ENCODE measurements at regions not wholly inside any gene's neighbourhood (a gene's known extent, or its start where the extent isn't known, plus 50 kb on each side); places are given as distances from the start of the nearest gene placed in this dataset.
"Not testable (repeated sequence)": the region's sequence is repeated elsewhere in the genome, so short reads cannot be mapped to it uniquely, and the experiment has no call there.

GRCh38 chr3:31197941-31198340, 303.5 kb upstream of the GADL1 start:
- Histone ChIP-seq H3K4me1 (ENCODE audit: insufficient read depth, low read length) (no peaks in the 10 kb centered on the region), H3K9me3 (ENCODE audit: low read depth, low read length) (no peaks in the 10 kb centered on the region), H3K27me3 (ENCODE audit: insufficient read depth, low read length) (no peaks in the 10 kb centered on the region), H3K4me3 (ENCODE audit: low read length) (no peak overlapping the region)

- Histone ChIP-seq H3K4me3 (ENCODE audit: low read length) (no peak overlapping the region), H3K9me3 (ENCODE audit: low read depth, low read length) (no peaks in the 10 kb centered on the region), H3K4me1 (ENCODE audit: insufficient read depth, low read length) (no peaks in the 10 kb centered on the region), H3K27me3 (ENCODE audit: insufficient read depth, low read length) (no peaks in the 10 kb centered on the region)
These were observed 304.4 kb upstream of the GADL1 start for GRCh38 chr3:31198890-31199289.

- Histone ChIP-seq H3K27me3 (ENCODE audit: insufficient read depth, low read length) (no peaks in the 10 kb centered on the region), H3K4me1 (ENCODE audit: insufficient read depth, low read length) (no peaks in the 10 kb centered on the region), H3K9me3 (ENCODE audit: low read depth, low read length) (no peaks in the 10 kb centered on the region), H3K4me3 (ENCODE audit: low read length) (no peak overlapping the region)
These were observed 309.7 kb upstream of the GADL1 start for GRCh38 chr3:31203960-31204795.

- not testable (repeated sequence) for H3K4me3 ChIP-seq (ENCODE audit: low read length); H3K9me3 ChIP-seq (ENCODE audit: low read depth, low read length); H3K27me3 ChIP-seq (ENCODE audit: insufficient read depth, low read length); H3K4me1 ChIP-seq (ENCODE audit: insufficient read depth, low read length)
These were observed 310.3 kb upstream of the GADL1 start for GRCh38 chr3:31204796-31205056.

GRCh38 chr3:31210068-31210645, 315.7 kb upstream of the GADL1 start:
- H3K4me3 ChIP-seq (ENCODE audit: low read length), result no peak overlapping the region
- no peaks in the 10 kb centered on the region for H3K9me3 ChIP-seq (ENCODE audit: low read depth, low read length)
- H3K4me1 ChIP-seq (ENCODE audit: insufficient read depth, low read length), result peaks cover 44% of the 10 kb centered on the region
- H3K27me3 ChIP-seq (ENCODE audit: insufficient read depth, low read length), result no peaks in the 10 kb centered on the region

GRCh38 chr3:31213869-31214486, 318.7 kb upstream of the STT3B start:
- Histone ChIP-seq H3K27me3 (ENCODE audit: insufficient read depth, low read length) (no peaks in the 10 kb centered on the region), H3K4me3 (ENCODE audit: low read length) (no peak overlapping the region), H3K4me1 (ENCODE audit: insufficient read depth, low read length) (peaks cover 46% of the 10 kb centered on the region)

GRCh38 chr3:31218082-31218481, 314.6 kb upstream of the STT3B start:
- Histone ChIP-seq H3K9me3 (ENCODE audit: low read depth, low read length) (no peaks in the 10 kb centered on the region), H3K27me3 (ENCODE audit: insufficient read depth, low read length) (no peaks in the 10 kb centered on the region), H3K4me3 (ENCODE audit: low read length) (no peak overlapping the region), H3K4me1 (ENCODE audit: insufficient read depth, low read length) (peaks cover 41% of the 10 kb centered on the region)

More at GRCh38 chr3:31213869-31214486, 318.7 kb upstream of the STT3B start:
- no peaks in the 10 kb centered on the region for H3K9me3 ChIP-seq (ENCODE audit: low read depth, low read length)

GRCh38 chr3:31219131-31219843, 313.4 kb upstream of the STT3B start:
- Histone ChIP-seq H3K4me3 (ENCODE audit: low read length) (no peak overlapping the region), H3K9me3 (ENCODE audit: low read depth, low read length) (no peaks in the 10 kb centered on the region), H3K27me3 (ENCODE audit: insufficient read depth, low read length) (no peaks in the 10 kb centered on the region), H3K4me1 (ENCODE audit: insufficient read depth, low read length) (peaks cover 37% of the 10 kb centered on the region)

GRCh38 chr3:31220431-31220830, 312.3 kb upstream of the STT3B start:
- H3K9me3 ChIP-seq (ENCODE audit: low read depth, low read length), result no peaks in the 10 kb centered on the region
- H3K27me3 ChIP-seq (ENCODE audit: insufficient read depth, low read length), result no peaks in the 10 kb centered on the region
- H3K4me1 ChIP-seq (ENCODE audit: insufficient read depth, low read length), result peaks cover 38% of the 10 kb centered on the region
- no peak overlapping the region for H3K4me3 ChIP-seq (ENCODE audit: low read length)

GRCh38 chr3:31223278-31223677, 309.4 kb upstream of the STT3B start:
- Histone ChIP-seq H3K4me1 (ENCODE audit: insufficient read depth, low read length) (peaks cover 67% of the 10 kb centered on the region), H3K27me3 (ENCODE audit: insufficient read depth, low read length) (no peaks in the 10 kb centered on the region), H3K9me3 (ENCODE audit: low read depth, low read length) (no peaks in the 10 kb centered on the region), H3K4me3 (ENCODE audit: low read length) (no peak overlapping the region)

- Histone ChIP-seq H3K27me3 (ENCODE audit: insufficient read depth, low read length) (no peaks in the 10 kb centered on the region), H3K4me1 (ENCODE audit: insufficient read depth, low read length) (peaks cover 70% of the 10 kb centered on the region), H3K4me3 (ENCODE audit: low read length) (no peak overlapping the region), H3K9me3 (ENCODE audit: low read depth, low read length) (no peaks in the 10 kb centered on the region)
These were observed 307.8 kb upstream of the STT3B start for GRCh38 chr3:31224936-31225335.

- Histone ChIP-seq H3K4me3 (ENCODE audit: low read length) (no peak overlapping the region), H3K27me3 (ENCODE audit: insufficient read depth, low read length) (no peaks in the 10 kb centered on the region), H3K4me1 (ENCODE audit: insufficient read depth, low read length) (peaks cover 78% of the 10 kb centered on the region), H3K9me3 (ENCODE audit: low read depth, low read length) (no peaks in the 10 kb centered on the region)
These were observed 306.8 kb upstream of the STT3B start for GRCh38 chr3:31225923-31226322.

- no peaks in the 10 kb centered on the region for H3K27me3 ChIP-seq (ENCODE audit: insufficient read depth, low read length)
- no peaks in the 10 kb centered on the region for H3K9me3 ChIP-seq (ENCODE audit: low read depth, low read length)
- no peak overlapping the region for H3K4me3 ChIP-seq (ENCODE audit: low read length)
- H3K4me1 ChIP-seq (ENCODE audit: insufficient read depth, low read length), result peaks cover 81% of the 10 kb centered on the region
These were observed 306.4 kb upstream of the STT3B start for GRCh38 chr3:31226346-31226745.

- Histone ChIP-seq H3K4me1 (ENCODE audit: insufficient read depth, low read length) (peaks cover 87% of the 10 kb centered on the region), H3K4me3 (ENCODE audit: low read length) (no peak overlapping the region), H3K9me3 (ENCODE audit: low read depth, low read length) (no peaks in the 10 kb centered on the region), H3K27me3 (ENCODE audit: insufficient read depth, low read length) (no peaks in the 10 kb centered on the region)
These were observed 305.6 kb upstream of the STT3B start for GRCh38 chr3:31227131-31227562.
